ENCODE measurements at regions not wholly inside any gene's neighbourhood (a gene's known extent, or its start where the extent isn't known, plus 50 kb on each side); places are given as distances from the start of the nearest gene placed in this dataset.

GRCh38 chr7:156496363-156496769 is 144.2 kb upstream of the RNF32 start:
- DNase-seq (ENCODE audit: low spot score), result no peak
- no peak for TF ChIP-seq CTCF (IDR thresholded peaks at IDR 0.05)
- no peak overlapping the region for H3K27ac ChIP-seq
- H3K4me3 ChIP-seq, result no peak overlapping the region

GRCh38 chr7:156494960-156495359 is 145.6 kb upstream of the RNF32 start:
- no peak for DNase-seq (ENCODE audit: low spot score)
- Histone ChIP-seq H3K27ac (no peak overlapping the region), H3K4me3 (no peak overlapping the region)
- no peak for TF ChIP-seq CTCF (IDR thresholded peaks at IDR 0.05)

- no peak for DNase-seq (ENCODE audit: low spot score)
- no peak for TF ChIP-seq CTCF (IDR thresholded peaks at IDR 0.05)
- Histone ChIP-seq H3K4me3 (no peak overlapping the region), H3K27ac (no peak overlapping the region)
Measured at GRCh38 chr7:156493942-156494341, 146.6 kb upstream of the RNF32 start.

GRCh38 chr7:156492170-156492569 is 148.4 kb upstream of the RNF32 start:
- H3K4me3 ChIP-seq, result no peak overlapping the region
- no peak for TF ChIP-seq CTCF (IDR thresholded peaks at IDR 0.05)
- H3K27ac ChIP-seq, result no peak overlapping the region
- no peak for DNase-seq (ENCODE audit: low spot score)

- TF ChIP-seq CTCF (IDR thresholded peaks at IDR 0.05), result no peak
- Histone ChIP-seq H3K27ac (no peak overlapping the region), H3K4me3 (no peak overlapping the region)
- no peak for DNase-seq (ENCODE audit: low spot score)
Measured at GRCh38 chr7:156491435-156491834, 149.1 kb upstream of the RNF32 start.

- no peak for TF ChIP-seq CTCF (IDR thresholded peaks at IDR 0.05)
- Histone ChIP-seq H3K27ac (no peak overlapping the region), H3K4me3 (no peak overlapping the region)
- DNase-seq (ENCODE audit: low spot score), result no peak
Measured at GRCh38 chr7:156490021-156490800, 150.4 kb upstream of the RNF32 start.

GRCh38 chr7:156487811-156488533 is 152.6 kb upstream of the RNF32 start:
- Histone ChIP-seq H3K27ac (no peak overlapping the region), H3K4me3 (no peak overlapping the region)
- DNase-seq (ENCODE audit: low spot score), result no peak
- no peak for TF ChIP-seq CTCF (IDR thresholded peaks at IDR 0.05)

Data from coronary artery (tissue), 2 donors.